OCI-LY7 (cell line): ENCODE measurements at regions not wholly inside any gene's neighbourhood (a gene's known extent, or its start where the extent isn't known, plus 50 kb on each side); places are given as distances from the start of the nearest gene placed in this dataset.

Experiments
- BruUV-seq: library from RNA; stranded (reverse); fragments of 400-500 nt; replicated peaks from 2 replicates; lab custom pipeline; 2021; lab: Mats Ljungman, UMichigan
- CTCF ChIA-PET: fragments of 300-600 bp; sonication (Branson Sonifier 250); formaldehyde crosslinking; loops from one replicate; lab custom pipeline; 2022; ENCODE audit warnings: antibody characterized with exemption; ENCODE audit not compliant: unreplicated experiment; lab: Charles Lee
- POLR2A ChIA-PET: fragments of 300-600 bp; sonication (Branson Sonifier 250); formaldehyde crosslinking; loops from one replicate; lab custom pipeline; 2022; ENCODE audit warnings: antibody characterized with exemption; lab: Charles Lee
- DNase-seq: peaks from one replicate; pipeline ENCODE4 v3.0.0-alpha.2; 2015; ENCODE audit warnings: low spot score
- H2AFZ ChIP-seq: fragments of 200-600 bp; sonication (generic), shearing (Covaris generic); 2 replicates; pipeline ENCODE4 v1.6.1; 2014; ENCODE audit warnings: mild to moderate bottlenecking, antibody characterized with exemption, low read length, moderate library complexity
- H3K27ac ChIP-seq: fragments of 200-600 bp; sonication (generic); 2 replicates; pipeline ENCODE4 v1.5.1; 2014; ENCODE audit warnings: mixed run types, low read depth, mild to moderate bottlenecking, moderate library complexity, low read length, inconsistent platforms; ENCODE audit not compliant: poor library complexity, severe bottlenecking
- H3K36me3 ChIP-seq: fragments of 200-600 bp; sonication (generic); 2 replicates; pipeline ENCODE4 v1.6.1; 2014; ENCODE audit warnings: mild to moderate bottlenecking, antibody characterized with exemption, low read length, moderate library complexity, mixed read lengths; ENCODE audit not compliant: insufficient read depth
- H3K4me1 ChIP-seq: fragments of 200-600 bp; sonication (generic); 2 replicates; pipeline ENCODE4 v1.5.1; 2014; ENCODE audit warnings: mild to moderate bottlenecking, low read length; ENCODE audit not compliant: insufficient read depth, poor library complexity, severe bottlenecking
- H3K4me2 ChIP-seq: fragments of 200-600 bp; sonication (generic); 2 replicates; pipeline ENCODE4 v1.6.1; 2014; ENCODE audit warnings: mild to moderate bottlenecking, low read length
- H3K4me3 ChIP-seq: fragments of 200-600 bp; sonication (generic); 2 replicates; pipeline ENCODE4 v1.5.1; 2014; ENCODE audit warnings: mild to moderate bottlenecking, low read depth, low read length; ENCODE audit not compliant: poor library complexity, severe bottlenecking
- H3K79me2 ChIP-seq: fragments of 200-600 bp; sonication (generic); 2 replicates; pipeline ENCODE4 v1.6.1; 2016; ENCODE audit warnings: low read depth, mild to moderate bottlenecking, low read length, moderate library complexity, mixed read lengths; ENCODE audit not compliant: insufficient read depth
- H3K9me2 ChIP-seq: fragments of 200-600 bp; sonication (generic); 2 replicates; pipeline ENCODE4 v1.6.1; 2016; ENCODE audit warnings: mild to moderate bottlenecking, low read length, mixed read lengths; ENCODE audit not compliant: insufficient read depth
- H3K9me3 ChIP-seq: fragments of 200-600 bp; sonication (generic); 2 replicates; pipeline ENCODE4 v1.6.1; 2014; ENCODE audit warnings: mild to moderate bottlenecking, mixed run types, low read length, mixed read lengths
- H4K20me1 ChIP-seq: fragments of 200-600 bp; sonication (generic); 2 replicates; pipeline ENCODE4 v1.6.1; 2014; ENCODE audit warnings: mild to moderate bottlenecking, antibody characterized with exemption, low read length, moderate library complexity, mixed read lengths; ENCODE audit not compliant: insufficient read depth
- EZH2phosphoT487 ChIP-seq: fragments of 200-600 bp; sonication (generic); IDR thresholded peaks from 2 replicates; pipeline ENCODE4 v1.6.1; 2018; ENCODE audit warnings: low read depth, borderline replicate concordance, mild to moderate bottlenecking, mixed run types, antibody characterized with exemption, low read length, moderate library complexity, mixed read lengths
- intact Hi-C: fragments of 100-400 bp; cut with micrococcal nuclease; formaldehyde crosslinking; loops from one replicate; pipeline ENCODE4 v1.10.0; 2022; ENCODE audit not compliant: unreplicated experiment
- TF ChIP-seq, protein P1 (sequence below): fragments of 200-600 bp; sonication (generic); conservative IDR thresholded peaks from 2 replicates; pipeline ENCODE4 v1.5.1; 2014; ENCODE audit warnings: mild to moderate bottlenecking, antibody characterized with exemption, low read length, moderate library complexity, mixed read lengths

DNA sequence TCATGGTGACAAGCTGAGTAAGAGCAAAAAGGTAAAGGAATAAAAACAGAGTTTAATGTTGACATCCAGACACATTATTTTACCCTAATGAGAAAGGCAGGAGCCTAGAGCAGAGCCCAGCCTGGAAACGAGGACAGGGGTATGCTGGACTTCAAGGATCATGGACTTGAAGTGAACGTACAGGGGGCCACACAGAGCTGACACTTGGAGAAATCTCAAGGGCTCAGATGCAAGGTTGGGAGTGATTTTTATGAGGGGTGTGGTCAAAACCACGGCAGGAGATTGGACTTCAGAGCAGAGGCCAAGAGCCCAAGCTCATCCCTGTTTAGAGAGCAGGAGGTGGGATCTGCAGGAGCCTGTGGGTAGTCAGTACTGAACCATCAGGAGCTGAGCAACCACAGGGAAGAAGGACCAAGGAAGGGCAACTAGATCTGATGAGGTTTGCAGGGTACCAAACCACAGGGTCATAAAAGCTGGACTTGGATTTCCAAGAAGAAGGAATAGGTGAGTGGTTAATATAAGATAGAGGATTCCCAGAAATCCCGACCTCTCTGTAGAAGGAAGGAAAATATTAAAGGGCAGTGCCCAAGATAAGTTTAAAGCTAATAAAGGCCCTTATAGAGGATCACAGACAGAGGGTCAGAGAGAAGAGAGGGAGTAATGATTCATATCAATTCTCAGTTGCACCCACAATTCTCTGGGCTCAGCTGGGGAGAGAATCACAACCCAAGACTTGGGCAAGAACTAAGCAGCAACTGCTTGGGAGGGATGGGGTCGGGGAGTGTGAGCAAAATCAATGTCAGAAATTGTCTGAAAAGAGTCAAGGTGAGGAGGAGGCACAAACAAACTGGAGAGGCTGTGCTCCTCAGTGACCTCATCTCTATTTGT lies 331.7 kb downstream of the SOX9 start:
- ChIA-PET CTCF (no interaction called here), POLR2A (interaction anchor here (0.6 to 0.7 kb wide), 2 partner anchors 69 to 709 kb away, joined by 4 read pairs; no protein-coding TSS in a partner anchor)
- H3K4me1 ChIP-seq, result no peaks in the 10 kb centered on the region
- H3K27ac ChIP-seq, result no peak overlapping the region
- H3K4me2 ChIP-seq, result no peak overlapping the region
- H3K9me2 ChIP-seq, result no peaks in the 10 kb centered on the region
- no peaks in the 10 kb centered on the region for H3K36me3 ChIP-seq
- H2AFZ ChIP-seq, result no peak overlapping the region
- H3K4me3 ChIP-seq, result no peak overlapping the region
- H4K20me1 ChIP-seq, result no peaks in the 10 kb centered on the region
- intact Hi-C loops, result no loop called here
- H3K79me2 ChIP-seq, result no peaks in the 10 kb centered on the region
- no peaks in the 10 kb centered on the region for H3K9me3 ChIP-seq
- TF ChIP-seq, protein P1, sequence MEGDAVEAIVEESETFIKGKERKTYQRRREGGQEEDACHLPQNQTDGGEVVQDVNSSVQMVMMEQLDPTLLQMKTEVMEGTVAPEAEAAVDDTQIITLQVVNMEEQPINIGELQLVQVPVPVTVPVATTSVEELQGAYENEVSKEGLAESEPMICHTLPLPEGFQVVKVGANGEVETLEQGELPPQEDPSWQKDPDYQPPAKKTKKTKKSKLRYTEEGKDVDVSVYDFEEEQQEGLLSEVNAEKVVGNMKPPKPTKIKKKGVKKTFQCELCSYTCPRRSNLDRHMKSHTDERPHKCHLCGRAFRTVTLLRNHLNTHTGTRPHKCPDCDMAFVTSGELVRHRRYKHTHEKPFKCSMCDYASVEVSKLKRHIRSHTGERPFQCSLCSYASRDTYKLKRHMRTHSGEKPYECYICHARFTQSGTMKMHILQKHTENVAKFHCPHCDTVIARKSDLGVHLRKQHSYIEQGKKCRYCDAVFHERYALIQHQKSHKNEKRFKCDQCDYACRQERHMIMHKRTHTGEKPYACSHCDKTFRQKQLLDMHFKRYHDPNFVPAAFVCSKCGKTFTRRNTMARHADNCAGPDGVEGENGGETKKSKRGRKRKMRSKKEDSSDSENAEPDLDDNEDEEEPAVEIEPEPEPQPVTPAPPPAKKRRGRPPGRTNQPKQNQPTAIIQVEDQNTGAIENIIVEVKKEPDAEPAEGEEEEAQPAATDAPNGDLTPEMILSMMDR, result no peak
- no peak for TF ChIP-seq EZH2phosphoT487
- no TSS peak for BruUV-seq
- no peak for DNase-seq

GRCh38 chr17:72454342-72454741 lies 333.5 kb downstream of the SOX9 start:
- intact Hi-C loops, result no loop called here
- TF ChIP-seq EZH2phosphoT487, result no peak
- TF ChIP-seq, protein P1, result no peak
- Histone ChIP-seq H2AFZ (no peak overlapping the region), H3K4me3 (no peak overlapping the region), H4K20me1 (no peaks in the 10 kb centered on the region), H3K4me2 (no peak overlapping the region), H3K36me3 (no peaks in the 10 kb centered on the region), H3K9me3 (no peaks in the 10 kb centered on the region), H3K4me1 (no peaks in the 10 kb centered on the region), H3K27ac (no peak overlapping the region), H3K9me2 (no peaks in the 10 kb centered on the region), H3K79me2 (no peaks in the 10 kb centered on the region)
- no peak for DNase-seq
- ChIA-PET CTCF (no interaction called here), POLR2A (interaction anchor here (1.0 kb wide), 1 partner anchor 292 kb away, joined by 6 read pairs; no protein-coding TSS in a partner anchor)
- no TSS peak for BruUV-seq

GRCh38 chr17:72455562-72455961 lies 334.7 kb downstream of the SOX9 start:
- POLR2A ChIA-PET, result no interaction called here
- H3K4me1 ChIP-seq, result no peaks in the 10 kb centered on the region
- no peak for TF ChIP-seq EZH2phosphoT487
- TF ChIP-seq, protein P1, result no peak
- H3K9me3 ChIP-seq, result no peaks in the 10 kb centered on the region
- no peak overlapping the region for H3K4me2 ChIP-seq
- no peak overlapping the region for H3K27ac ChIP-seq
- intact Hi-C loops, result no loop called here
- no peak overlapping the region for H3K4me3 ChIP-seq
- BruUV-seq, result no TSS peak
- no peak for DNase-seq
- H3K79me2 ChIP-seq, result no peaks in the 10 kb centered on the region
- no peak overlapping the region for H2AFZ ChIP-seq
- H4K20me1 ChIP-seq, result no peaks in the 10 kb centered on the region
- no peaks in the 10 kb centered on the region for H3K9me2 ChIP-seq
- CTCF ChIA-PET, result no interaction called here
- no peaks in the 10 kb centered on the region for H3K36me3 ChIP-seq
